HFF-Myc (cell line): ENCODE measurements at regions not wholly inside any gene's neighbourhood (a gene's known extent, or its start where the extent isn't known, plus 50 kb on each side); places are given as distances from the start of the nearest gene placed in this dataset.

Experiments
- DNase-seq: peaks from one replicate; pipeline ENCODE4 v3.0.0-alpha.2; 2011; ENCODE audit warnings: low read depth; ENCODE audit errors: extremely low read depth
- H3K4me3 ChIP-seq: replicated peaks from 2 replicates; pipeline ENCODE4 v1.5.1; 2011; ENCODE audit warnings: low read depth, mild to moderate bottlenecking, control low read depth, low read length
- CTCF ChIP-seq: IDR thresholded peaks from 2 replicates; pipeline ENCODE4 v1.5.1; 2012; ENCODE audit warnings: mild to moderate bottlenecking, low read depth, low read length, control low read depth; ENCODE audit errors: missing control alignments

- DNase-seq = no peak
- H3K4me3 ChIP-seq = no peak overlapping the region
- no peak for TF ChIP-seq CTCF
Observed at GRCh38 chr11:112731538-112731937, 229.7 kb upstream of the NCAM1 start.

- no peak for DNase-seq
- TF ChIP-seq CTCF = no peak
- H3K4me3 ChIP-seq = no peak overlapping the region
Observed at GRCh38 chr11:112732031-112732430, 229.2 kb upstream of the NCAM1 start.

- no peak for TF ChIP-seq CTCF
- H3K4me3 ChIP-seq = no peak overlapping the region
- no peak for DNase-seq
Observed at GRCh38 chr11:112734207-112734606, 227.0 kb upstream of the NCAM1 start.

GRCh38 chr11:112735470-112735869 is 225.8 kb upstream of the NCAM1 start:
- no peak for TF ChIP-seq CTCF
- no peak overlapping the region for H3K4me3 ChIP-seq
- DNase-seq = no peak

DNA sequence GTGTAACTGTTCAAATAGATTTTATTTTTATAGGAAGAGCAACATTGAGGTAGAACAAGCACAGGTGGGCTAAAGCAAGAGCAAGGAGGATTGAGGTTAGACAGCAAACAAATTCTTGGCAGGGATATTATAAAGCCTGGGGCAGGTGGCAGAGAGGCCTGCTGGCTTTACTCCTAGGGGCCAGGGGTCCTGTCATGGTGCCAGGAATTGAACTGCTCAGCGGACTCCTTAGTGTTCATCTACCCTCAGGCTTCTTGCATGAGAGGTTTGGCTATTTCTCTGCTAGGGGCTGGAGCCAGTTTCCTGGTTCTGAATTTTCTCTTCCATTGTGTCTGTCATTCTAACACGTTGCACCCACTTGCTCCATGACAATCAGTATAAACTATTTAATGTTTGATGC is 217.2 kb upstream of the NCAM1 start:
- no peak for DNase-seq
- TF ChIP-seq CTCF = no peak
- H3K4me3 ChIP-seq = no peak overlapping the region

DNA sequence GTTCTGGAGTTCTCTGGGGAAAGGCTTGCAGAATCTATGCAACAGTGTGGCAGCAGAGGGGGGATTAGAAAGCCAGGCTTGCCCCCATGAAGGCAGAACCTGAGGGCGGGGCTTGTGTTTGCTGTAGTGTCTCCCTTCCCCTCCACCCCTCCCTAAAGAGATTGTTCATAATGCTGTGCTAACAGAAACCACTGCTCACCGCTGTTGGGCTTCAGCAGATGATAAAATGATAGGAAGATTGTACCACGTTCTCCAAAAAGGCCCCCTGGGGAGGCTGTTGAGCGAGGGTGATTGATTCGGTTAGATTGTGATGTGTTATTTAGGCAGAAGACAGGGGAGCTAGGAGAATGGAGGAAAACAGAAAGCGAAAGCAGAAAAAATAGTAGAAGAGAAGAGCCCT is 215.2 kb upstream of the NCAM1 start:
- H3K4me3 ChIP-seq = no peak overlapping the region
- no peak for DNase-seq
- no peak for TF ChIP-seq CTCF

GRCh38 chr11:112748252-112748651 is 213.0 kb upstream of the NCAM1 start:
- no peak for DNase-seq
- no peak for TF ChIP-seq CTCF
- no peak overlapping the region for H3K4me3 ChIP-seq
